Panc1 (cell line): ENCODE measurements at regions not wholly inside any gene's neighbourhood (a gene's known extent, or its start where the extent isn't known, plus 50 kb on each side); places are given as distances from the start of the nearest gene placed in this dataset.

Source experiments
- ATAC-seq: fragments of 200-7000 bp; cut with Tn5 transposase; 2 replicates; pipeline ENCODE4 v1.9.1; 2020; ENCODE audit warnings: mild to moderate bottlenecking, moderate library complexity
- BruUV-seq: library from RNA; stranded (reverse); fragments of 400-500 nt; replicated peaks from 2 replicates; lab custom pipeline; 2021; lab: Mats Ljungman, UMichigan
- CTCF ChIA-PET: fragments of 300-600 bp; sonication (Branson Sonifier 250); formaldehyde crosslinking; loops from one replicate; lab custom pipeline; 2022; ENCODE audit warnings: antibody characterized with exemption; lab: Charles Lee
- POLR2A ChIA-PET: fragments of 300-600 bp; sonication (Branson Sonifier 250); formaldehyde crosslinking; loops from one replicate; lab custom pipeline; 2022; ENCODE audit warnings: antibody characterized with exemption; lab: Charles Lee
- DNase-seq: peaks from one replicate; pipeline ENCODE4 v3.0.0-alpha.2; 2010; ENCODE audit warnings: low read depth, low spot score
- H3K27ac ChIP-seq: 2 replicates; pipeline ENCODE4 v1.5.1; 2011; ENCODE audit warnings: mild to moderate bottlenecking, low read length, inconsistent platforms
- H3K27me3 ChIP-seq: fragments of 200-500 bp; sonication (Bioruptor generic); 2 replicates; pipeline ENCODE4 v1.6.0; 2014; ENCODE audit warnings: low read length, inconsistent platforms; ENCODE audit not compliant: control insufficient read depth, insufficient read depth
- H3K36me3 ChIP-seq: fragments of 200-500 bp; sonication (Bioruptor generic); 2 replicates; pipeline ENCODE4 v1.5.1; 2014; ENCODE audit warnings: inconsistent platforms, mild to moderate bottlenecking, low read length, moderate library complexity; ENCODE audit not compliant: control insufficient read depth, insufficient read depth
- H3K4me1 ChIP-seq: 2 replicates; pipeline ENCODE4 v1.5.1; 2011; ENCODE audit warnings: inconsistent platforms, mild to moderate bottlenecking, low read length, moderate library complexity; ENCODE audit not compliant: control insufficient read depth, insufficient read depth
- H3K4me3 ChIP-seq, 2 experiments: 2 replicates each; pipeline ENCODE4 v1.5.1; 2011 to 2012; ENCODE audit warnings: low read depth in 2 of 2, low read length in 2 of 2, mild to moderate bottlenecking in 2 of 2, inconsistent platforms in 1 of 2, moderate library complexity in 1 of 2
- H3K9me3 ChIP-seq: fragments of 200-500 bp; sonication (Bioruptor generic); 2 replicates; pipeline ENCODE4 v1.5.1; 2014; ENCODE audit warnings: low read depth, mild to moderate bottlenecking, inconsistent platforms, low read length, moderate library complexity; ENCODE audit not compliant: control insufficient read depth, insufficient read depth
- POLR2AphosphoS5 ChIP-seq: IDR thresholded peaks from 2 replicates; pipeline ENCODE4 v1.6.1; 2012; ENCODE audit warnings: mild to moderate bottlenecking, low read depth, low read length, moderate library complexity
- SIN3A ChIP-seq: IDR thresholded peaks from 2 replicates; pipeline ENCODE4 v1.6.1; 2012; ENCODE audit warnings: low read depth, mild to moderate bottlenecking, low read length, moderate library complexity, borderline replicate concordance; ENCODE audit not compliant: insufficient read depth
- TCF7L2 ChIP-seq: IDR thresholded peaks from 2 replicates; pipeline ENCODE4 v1.6.1; 2011; ENCODE audit warnings: mild to moderate bottlenecking, low read depth, low read length, inconsistent platforms
- in situ Hi-C: cut with HindIII; loops from 2 replicates; pipeline ENCODE4 v1.10.0; 2016; ENCODE audit warnings: low sequenced_read_pairs, low pct_unique_long_range_greater_than_20kb
- intact Hi-C: fragments of 100-400 bp; cut with micrococcal nuclease; formaldehyde crosslinking; loops from one replicate; pipeline ENCODE4 v1.10.0; 2022; ENCODE audit not compliant: unreplicated experiment
- TF ChIP-seq, protein P1 (sequence below): fragments of 450-650 bp; IDR thresholded peaks from 2 replicates; pipeline ENCODE4 v1.5.1; 2017; ENCODE audit warnings: mild to moderate bottlenecking
- TF ChIP-seq, protein P2 (sequence below), 2 experiments: IDR thresholded peaks; 2 replicates each; pipeline ENCODE4 v1.6.1; 2011 to 2012; ENCODE audit warnings: low read depth in 2 of 2, control low read depth in 1 of 2, low read length in 1 of 2, mild to moderate bottlenecking in 1 of 2, moderate library complexity in 1 of 2; ENCODE audit not compliant: insufficient read depth in 1 of 2

DNA sequence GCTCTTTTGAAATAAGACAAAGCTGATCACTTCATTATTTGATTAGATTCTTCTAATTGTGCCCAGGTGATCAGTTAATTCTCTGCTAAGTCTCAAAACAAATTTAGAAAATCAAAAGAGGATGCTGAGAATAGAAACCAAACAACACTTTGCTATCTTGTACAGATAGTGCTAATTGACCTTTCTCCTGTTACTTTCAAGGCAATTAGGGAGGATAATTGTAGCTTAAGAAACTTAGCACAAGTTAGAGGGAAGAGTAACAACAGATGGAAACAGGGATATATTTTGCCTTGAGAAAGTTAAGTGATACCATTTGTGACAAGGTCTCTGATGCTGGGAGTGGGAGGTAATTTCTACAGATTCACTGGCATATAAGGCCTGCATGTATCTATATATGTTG is 344.8 kb upstream of the GRM7 start:
- POLR2A ChIA-PET: no interaction called here
- CTCF ChIA-PET: no interaction called here
- BruUV-seq: no TSS peak
- DNase-seq (no peak), ATAC-seq (no peak)
- Histone ChIP-seq H3K4me1 (no peaks in the 10 kb centered on the region), H3K36me3 (no peaks in the 10 kb centered on the region), H3K4me3 (no peak overlapping the region), H3K9me3 (no peaks in the 10 kb centered on the region), H3K27ac (no peak overlapping the region), H3K27me3 (no peaks in the 10 kb centered on the region)
- TF ChIP-seq, protein P1, sequence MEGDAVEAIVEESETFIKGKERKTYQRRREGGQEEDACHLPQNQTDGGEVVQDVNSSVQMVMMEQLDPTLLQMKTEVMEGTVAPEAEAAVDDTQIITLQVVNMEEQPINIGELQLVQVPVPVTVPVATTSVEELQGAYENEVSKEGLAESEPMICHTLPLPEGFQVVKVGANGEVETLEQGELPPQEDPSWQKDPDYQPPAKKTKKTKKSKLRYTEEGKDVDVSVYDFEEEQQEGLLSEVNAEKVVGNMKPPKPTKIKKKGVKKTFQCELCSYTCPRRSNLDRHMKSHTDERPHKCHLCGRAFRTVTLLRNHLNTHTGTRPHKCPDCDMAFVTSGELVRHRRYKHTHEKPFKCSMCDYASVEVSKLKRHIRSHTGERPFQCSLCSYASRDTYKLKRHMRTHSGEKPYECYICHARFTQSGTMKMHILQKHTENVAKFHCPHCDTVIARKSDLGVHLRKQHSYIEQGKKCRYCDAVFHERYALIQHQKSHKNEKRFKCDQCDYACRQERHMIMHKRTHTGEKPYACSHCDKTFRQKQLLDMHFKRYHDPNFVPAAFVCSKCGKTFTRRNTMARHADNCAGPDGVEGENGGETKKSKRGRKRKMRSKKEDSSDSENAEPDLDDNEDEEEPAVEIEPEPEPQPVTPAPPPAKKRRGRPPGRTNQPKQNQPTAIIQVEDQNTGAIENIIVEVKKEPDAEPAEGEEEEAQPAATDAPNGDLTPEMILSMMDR: no peak
- TF ChIP-seq, protein P2, sequence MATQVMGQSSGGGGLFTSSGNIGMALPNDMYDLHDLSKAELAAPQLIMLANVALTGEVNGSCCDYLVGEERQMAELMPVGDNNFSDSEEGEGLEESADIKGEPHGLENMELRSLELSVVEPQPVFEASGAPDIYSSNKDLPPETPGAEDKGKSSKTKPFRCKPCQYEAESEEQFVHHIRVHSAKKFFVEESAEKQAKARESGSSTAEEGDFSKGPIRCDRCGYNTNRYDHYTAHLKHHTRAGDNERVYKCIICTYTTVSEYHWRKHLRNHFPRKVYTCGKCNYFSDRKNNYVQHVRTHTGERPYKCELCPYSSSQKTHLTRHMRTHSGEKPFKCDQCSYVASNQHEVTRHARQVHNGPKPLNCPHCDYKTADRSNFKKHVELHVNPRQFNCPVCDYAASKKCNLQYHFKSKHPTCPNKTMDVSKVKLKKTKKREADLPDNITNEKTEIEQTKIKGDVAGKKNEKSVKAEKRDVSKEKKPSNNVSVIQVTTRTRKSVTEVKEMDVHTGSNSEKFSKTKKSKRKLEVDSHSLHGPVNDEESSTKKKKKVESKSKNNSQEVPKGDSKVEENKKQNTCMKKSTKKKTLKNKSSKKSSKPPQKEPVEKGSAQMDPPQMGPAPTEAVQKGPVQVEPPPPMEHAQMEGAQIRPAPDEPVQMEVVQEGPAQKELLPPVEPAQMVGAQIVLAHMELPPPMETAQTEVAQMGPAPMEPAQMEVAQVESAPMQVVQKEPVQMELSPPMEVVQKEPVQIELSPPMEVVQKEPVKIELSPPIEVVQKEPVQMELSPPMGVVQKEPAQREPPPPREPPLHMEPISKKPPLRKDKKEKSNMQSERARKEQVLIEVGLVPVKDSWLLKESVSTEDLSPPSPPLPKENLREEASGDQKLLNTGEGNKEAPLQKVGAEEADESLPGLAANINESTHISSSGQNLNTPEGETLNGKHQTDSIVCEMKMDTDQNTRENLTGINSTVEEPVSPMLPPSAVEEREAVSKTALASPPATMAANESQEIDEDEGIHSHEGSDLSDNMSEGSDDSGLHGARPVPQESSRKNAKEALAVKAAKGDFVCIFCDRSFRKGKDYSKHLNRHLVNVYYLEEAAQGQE (IDR thresholded peaks at IDR 0.05; ENCODE audit: insufficient read depth in 1 of 2, low read depth in 2 of 2, low read length in 1 of 2): no peak
- TF ChIP-seq POLR2AphosphoS5 (no peak), SIN3A (no peak), TCF7L2 (no peak)
- in situ Hi-C loops: no loop called here
- intact Hi-C loops: no loop called here

DNA sequence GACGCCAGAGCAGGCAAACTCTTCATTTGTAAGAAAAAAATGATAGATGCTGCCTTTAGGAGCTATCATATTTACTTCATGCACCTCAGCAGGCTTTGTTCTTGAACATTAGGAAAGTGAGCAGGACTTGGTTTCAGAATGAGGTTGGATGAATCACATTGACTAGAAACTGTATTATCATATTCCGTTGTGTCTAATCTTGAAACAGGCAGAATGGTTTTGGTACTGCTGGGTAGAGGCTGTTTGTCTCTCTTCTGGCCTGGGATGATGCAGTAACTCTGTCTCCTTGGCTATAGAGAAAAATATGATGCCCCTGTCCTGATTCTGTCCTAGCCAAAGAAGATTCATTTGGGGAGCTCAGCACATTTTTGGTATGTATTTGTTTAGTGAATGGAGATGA is 344.2 kb upstream of the GRM7 start:
- Histone ChIP-seq H3K9me3 (no peaks in the 10 kb centered on the region), H3K27me3 (no peaks in the 10 kb centered on the region), H3K4me3 (no peak overlapping the region), H3K36me3 (no peaks in the 10 kb centered on the region), H3K27ac (no peak overlapping the region), H3K4me1 (no peaks in the 10 kb centered on the region)
- in situ Hi-C loops: no loop called here
- POLR2A ChIA-PET: no interaction called here
- no TSS peak for BruUV-seq
- TF ChIP-seq SIN3A (no peak), TCF7L2 (no peak), POLR2AphosphoS5 (no peak)
- TF ChIP-seq, protein P1: no peak
- TF ChIP-seq, protein P2 (IDR thresholded peaks at IDR 0.05; ENCODE audit: insufficient read depth in 1 of 2, low read depth in 2 of 2, low read length in 1 of 2): no peak
- intact Hi-C loops: no loop called here
- CTCF ChIA-PET: no interaction called here
- DNase-seq (no peak), ATAC-seq (no peak)
